Hepatocyte (in vitro differentiated cells): ENCODE measurements at regions not wholly inside any gene's neighbourhood (a gene's known extent, or its start where the extent isn't known, plus 50 kb on each side); places are given as distances from the start of the nearest gene placed in this dataset.

Experiments
- CTCF ChIP-seq: fragments of 200-600 bp; sonication (generic); IDR thresholded peaks from 2 replicates; pipeline ENCODE4 v1.5.1; 2016; ENCODE audit warnings: antibody characterized with exemption, mild to moderate bottlenecking; ENCODE audit not compliant: poor library complexity
- EZH2 ChIP-seq: fragments of 200-600 bp; sonication (generic); IDR thresholded peaks from 2 replicates; pipeline ENCODE4 v1.6.1; 2016; ENCODE audit warnings: antibody characterized with exemption, mild to moderate bottlenecking, borderline replicate concordance
- EZH2phosphoT487 ChIP-seq: fragments of 200-600 bp; sonication (generic); IDR thresholded peaks from one replicate; pipeline ENCODE4 v1.6.1; 2018; ENCODE audit warnings: antibody characterized with exemption, mild to moderate bottlenecking, low read depth, moderate library complexity; ENCODE audit not compliant: unreplicated experiment, severe bottlenecking

- TF ChIP-seq CTCF: no peak
- no peak for TF ChIP-seq EZH2
- TF ChIP-seq EZH2phosphoT487: no peak
These were observed 136.4 kb upstream of the FAM9C start for GRCh38 chrX:13180807-13181206.
